Activated T-cell treated with anti-CD3 and anti-CD28 coated beads for 4 hours (primary cell): ENCODE measurements at regions not wholly inside any gene's neighbourhood (a gene's known extent, or its start where the extent isn't known, plus 50 kb on each side); places are given as distances from the start of the nearest gene placed in this dataset.
"Not testable (repeated sequence)": the region's sequence is repeated elsewhere in the genome, so short reads cannot be mapped to it uniquely, and the experiment has no call there.

ENCODE experiments used
- DNase-seq: peaks from one replicate; pipeline ENCODE4 v3.0.0-alpha.2; 2020

DNA sequence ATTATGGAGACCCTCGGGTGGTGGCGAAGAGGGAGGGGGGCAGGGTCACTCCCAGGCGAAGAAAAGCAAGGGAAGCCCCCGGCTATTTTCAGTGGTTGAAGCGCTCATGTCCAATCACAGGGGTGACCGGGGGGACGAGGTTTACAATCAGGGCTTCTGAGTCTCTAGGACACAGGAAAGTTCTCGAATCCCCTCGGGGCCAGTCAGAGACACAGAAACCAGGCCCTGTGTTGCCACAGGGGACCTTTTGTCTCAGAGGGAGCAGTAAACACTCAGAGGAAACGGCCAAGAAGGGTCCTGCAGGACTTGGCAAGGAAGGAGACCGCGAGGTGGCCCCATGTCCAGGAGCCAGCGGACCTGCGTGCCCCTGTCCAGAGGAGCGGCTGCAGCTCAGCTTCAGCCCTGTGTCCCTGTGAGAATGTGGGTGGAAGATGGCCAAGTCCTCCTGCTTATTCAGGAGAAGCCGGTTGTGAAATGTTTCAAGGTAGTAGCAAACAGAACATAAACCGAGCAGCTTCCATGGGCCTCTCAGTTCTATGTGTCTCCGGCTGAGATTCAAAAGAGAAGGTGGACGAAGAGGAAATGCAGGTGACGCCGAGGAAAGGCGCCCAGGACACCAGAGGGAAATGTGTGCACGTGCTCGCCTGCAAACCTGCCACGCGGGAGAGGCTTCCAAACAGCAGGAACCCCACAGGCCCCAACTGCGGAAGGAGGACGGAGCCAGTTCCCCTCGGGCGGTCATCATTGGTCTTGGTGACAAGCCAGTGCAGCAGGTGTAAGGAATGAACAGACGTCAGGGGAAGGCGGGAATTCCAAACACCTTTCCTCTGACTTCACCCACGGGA, 357.6 kb downstream of the BRD1 start:
- DNase-seq = no peak

DNA sequence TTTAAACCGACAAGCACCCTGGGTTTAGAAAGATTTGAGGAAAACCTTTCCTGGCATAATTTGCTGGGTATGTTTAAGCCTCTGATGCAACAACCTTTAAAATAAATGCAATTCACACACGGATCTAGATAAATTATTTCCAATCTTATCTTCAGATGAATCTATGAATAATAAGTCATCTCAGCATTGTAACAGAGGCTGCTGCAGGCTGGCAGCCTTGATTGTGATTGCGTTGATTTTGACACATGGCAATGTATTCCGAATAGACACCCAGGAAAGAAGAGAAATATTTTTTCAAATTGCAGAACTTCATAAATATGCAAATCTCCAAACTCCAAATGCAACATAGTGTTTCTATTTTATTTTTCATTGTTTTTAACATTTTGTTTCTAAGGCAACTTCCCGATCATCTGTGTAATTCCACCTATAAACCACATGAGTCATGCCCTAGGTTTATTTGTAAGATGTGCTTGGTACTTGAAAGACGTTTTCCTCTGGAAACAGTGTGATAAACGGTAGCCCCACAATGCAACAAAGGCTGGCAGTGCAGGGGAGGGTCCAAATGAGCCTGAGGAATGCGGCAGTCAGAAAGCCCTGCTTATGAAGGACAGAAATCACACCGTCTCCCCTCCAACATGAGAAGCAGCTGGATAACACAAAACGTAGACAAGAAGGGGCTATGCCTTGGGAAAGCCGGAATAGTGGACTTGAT, 359.0 kb downstream of the BRD1 start:
- no peak for DNase-seq

DNA sequence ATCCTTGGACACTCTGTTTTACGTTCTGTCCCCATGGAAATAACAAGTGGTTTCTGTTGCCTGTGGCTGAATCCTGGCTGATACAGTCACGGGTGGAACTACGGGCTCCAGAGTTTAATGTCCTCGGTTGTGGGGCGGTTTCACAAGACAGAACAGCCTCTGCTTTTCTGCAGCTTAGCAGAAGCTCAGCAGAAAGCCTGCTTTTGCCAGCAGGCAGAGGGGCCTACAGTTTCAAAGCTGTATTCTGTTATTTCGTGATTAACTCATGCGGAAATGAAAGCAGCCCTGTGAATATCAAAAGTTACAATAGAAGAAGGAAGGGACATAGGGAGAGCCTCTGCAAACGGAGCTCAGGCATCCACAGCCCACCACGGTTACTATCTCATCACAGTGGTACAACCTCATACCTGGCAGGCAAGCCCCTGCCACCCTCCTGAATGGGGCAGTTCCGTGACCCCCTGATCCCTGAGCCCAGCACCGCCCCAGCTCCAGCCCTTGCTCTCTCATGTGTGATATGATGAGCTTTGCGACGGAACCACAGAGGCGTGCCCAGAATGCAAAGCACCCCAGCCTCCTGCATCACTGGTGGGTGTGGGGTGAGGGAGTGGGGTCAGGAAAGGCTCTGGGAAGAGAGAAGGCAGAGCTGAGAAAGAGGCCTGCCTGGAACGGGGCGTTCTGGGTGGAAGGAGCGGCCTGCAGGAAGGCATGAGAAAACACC, 360.6 kb downstream of the BRD1 start:
- no peak for DNase-seq

DNA sequence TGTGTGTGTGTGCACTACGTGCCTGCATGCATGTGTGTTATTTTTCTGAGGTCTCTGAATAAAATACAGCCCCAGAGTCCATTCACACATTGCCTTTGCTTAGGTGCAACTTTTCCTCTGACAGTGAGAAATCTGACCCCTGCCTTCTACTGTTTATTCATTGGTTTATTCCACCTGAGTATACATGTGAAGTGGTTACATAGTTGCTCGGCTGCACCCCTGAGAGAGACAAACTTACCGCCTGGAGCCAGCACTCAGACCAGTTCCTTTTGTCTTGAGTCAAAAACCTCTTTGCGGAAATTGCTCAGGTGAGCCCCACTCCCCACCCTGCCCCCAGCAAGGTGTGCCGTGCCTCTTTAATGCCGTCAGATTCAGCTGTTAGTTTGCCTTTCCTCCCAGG, 363.6 kb downstream of the BRD1 start:
- DNase-seq = no peak

DNA sequence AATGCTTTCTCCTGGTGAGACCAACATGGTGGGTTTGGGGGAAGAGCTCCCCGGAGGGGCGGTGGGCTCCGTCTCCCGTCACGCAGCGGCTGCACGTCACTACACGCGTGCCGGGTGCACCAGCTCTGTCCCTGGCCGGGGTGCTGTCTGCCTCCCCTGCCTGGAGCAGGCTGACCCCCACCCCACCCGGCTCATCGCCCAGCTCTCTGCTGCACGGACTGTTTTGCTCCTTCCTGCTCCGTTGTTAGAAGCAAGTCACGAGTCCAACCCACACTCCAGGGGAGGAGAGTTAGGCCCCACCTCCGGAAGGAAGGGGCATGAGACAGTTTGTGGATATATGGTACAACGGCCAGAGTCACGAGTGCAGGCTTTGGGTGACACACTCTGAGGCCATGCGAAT, 364.9 kb downstream of the BRD1 start:
- no peak for DNase-seq

DNA sequence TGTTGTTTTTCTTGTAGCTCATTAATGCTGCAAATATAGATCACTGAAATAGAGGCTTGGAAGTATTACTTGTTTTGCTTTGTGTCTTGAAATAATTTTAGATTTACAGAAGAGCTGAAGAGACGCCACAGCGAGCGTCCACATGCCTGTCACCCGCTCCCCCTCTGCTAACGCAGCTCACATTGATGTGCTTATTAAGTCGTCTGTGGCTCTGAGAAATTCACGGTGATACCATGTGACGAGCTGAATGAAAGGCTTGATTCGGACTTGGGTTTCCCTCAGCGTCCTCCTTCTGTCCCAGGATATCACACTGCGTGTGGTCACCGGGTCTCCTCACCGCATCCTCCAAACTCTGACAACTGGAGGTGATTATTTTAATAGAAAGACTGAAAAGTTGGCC, 365.4 kb downstream of the BRD1 start:
- no peak for DNase-seq

DNA sequence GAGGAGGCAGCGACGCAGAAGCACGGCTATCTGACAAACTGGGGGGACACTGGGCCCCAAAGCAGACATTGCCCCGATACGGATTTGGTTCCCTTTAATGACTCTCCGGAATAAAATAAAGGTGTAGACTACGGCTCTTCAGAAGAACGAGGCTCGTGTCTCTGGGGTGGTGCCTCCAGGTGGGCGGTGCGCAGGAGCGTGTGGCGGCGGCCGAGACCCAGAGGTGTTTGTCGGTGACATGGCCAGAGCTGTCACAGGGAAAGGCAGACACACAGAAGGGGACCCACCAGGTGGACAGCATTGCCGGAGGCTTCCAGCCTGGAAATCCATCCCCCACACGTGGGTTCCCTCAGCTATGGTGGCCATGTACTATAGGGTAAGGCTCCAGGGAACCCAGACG, 366.0 kb downstream of the BRD1 start:
- no peak for DNase-seq

DNA sequence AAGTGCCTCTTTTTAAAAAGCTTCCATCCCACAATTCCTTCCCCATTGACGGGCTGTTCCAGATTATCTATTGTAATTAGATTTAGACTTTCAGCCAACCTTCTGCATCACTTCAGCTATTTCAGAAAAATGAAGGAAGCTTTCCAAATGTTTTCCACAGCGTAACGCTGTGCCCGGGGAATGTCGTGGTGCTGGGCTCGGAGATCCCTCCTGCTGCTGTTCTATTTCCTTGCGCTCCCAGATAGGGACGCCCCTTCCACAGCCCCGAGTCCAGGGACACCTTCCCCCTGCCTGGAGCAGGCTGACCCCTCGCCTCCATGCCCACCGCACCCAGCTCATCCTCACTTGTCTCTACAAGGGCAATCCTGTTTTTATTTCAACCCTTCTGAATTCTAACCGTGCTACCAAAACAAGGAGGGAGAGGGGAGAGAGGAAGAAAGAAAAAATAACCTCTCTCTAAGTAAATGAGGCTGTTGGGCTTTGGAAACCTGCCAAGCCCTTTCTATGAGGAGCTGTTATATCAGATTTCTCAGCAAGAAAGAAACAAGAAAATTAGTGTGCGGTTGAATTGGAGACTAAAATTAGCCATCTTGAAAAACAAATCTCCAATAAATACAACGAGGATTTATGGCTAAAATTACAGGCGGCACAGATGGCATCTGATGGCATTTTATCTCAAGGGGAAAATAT, 366.9 kb downstream of the BRD1 start:
- no peak for DNase-seq

DNA sequence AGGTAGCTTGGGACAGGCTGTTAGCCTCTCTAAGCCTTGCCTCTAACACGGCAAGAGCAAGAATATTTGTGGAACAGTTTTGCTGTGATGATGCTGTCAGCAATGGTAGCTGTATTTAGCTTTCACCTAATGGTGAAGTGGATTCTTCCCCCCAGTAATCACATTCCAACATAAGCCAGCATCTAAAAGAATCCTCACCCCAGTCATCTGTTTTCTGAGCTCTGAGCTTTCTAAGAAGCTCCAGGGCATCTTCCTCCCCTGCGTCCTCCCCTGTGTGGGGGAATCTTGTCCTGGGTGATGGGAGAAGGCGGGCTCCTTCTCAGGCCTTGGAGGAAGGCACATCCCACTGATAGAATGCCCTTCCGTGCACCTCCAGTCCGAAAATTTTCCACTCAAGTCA, 367.6 kb downstream of the BRD1 start:
- no peak for DNase-seq

DNA sequence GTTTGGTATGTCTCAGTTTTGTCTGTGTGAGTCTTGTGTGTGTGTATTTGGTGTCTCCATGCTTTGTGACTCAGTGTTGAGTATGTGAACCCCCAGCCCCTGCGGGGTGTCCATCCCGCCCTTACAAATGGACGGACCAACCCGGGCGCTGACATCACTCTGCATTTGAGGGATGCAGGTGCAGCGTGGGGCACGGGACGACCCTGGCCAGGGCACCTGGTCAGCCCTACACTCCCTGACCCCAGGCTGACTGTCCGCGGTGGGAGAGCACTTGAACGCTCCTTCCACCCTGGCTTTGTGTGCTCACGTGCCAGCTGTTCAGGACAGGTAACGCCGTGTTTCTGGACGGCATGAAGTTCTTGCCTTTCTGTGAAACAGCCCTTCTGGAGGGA, 369.0 kb downstream of the BRD1 start:
- DNase-seq = no peak

DNA sequence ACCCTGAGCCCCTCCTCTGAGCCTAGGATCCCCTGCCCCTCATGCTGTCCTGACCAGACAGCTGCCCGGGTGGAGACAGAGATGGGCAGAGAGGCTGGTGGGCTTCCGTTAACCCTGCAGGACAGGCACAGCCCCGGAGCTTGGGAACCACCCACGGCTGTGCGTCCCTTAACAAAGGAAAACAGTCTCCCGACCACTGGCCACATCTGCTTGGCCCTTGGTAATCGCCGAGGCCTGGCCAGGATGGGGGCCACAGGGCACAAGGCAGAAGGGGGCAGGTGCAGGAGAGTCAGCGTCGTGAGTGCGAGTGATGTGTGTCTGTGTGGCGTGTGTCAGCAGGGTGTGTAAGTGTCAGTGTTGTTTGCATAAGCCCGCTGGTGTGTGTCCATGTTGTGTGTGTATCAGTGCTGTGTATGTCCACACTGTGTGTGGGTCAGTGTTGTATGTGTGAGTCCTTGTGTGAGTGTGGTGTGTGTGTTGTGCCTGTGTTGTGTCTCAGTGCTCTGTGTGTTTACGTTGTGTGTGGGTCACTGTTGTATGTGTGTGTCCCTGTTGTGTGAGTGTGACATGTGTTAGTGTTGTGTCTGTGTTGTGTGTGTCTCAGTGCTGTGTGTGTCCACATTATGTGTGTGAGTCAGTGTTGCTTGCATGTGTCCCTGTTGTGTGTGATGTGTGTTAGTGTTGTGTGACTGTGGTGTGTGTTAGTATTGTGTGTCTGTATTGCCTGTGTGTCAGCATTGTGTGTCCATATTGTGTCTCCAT, 369.5 kb downstream of the BRD1 start:
- DNase-seq = no peak

DNA sequence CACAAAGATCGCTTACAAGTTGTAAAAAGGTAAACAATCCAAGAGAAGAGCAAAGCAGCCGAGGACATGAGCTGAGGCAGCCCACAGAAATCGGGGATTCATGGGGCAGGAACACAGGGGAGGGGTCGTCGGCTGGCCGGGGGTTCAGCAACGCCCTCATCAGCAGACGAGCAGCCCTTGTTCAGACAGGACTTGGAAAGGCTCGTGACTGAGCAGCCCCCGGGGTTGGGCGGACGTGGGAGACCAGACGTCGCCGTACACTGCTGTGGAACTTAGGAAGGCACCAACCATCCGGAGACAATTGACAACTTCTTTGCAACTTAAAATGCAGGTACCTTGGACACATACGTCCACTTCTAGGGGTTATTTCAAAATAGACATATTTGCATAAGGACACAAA, 370.5 kb downstream of the BRD1 start:
- DNase-seq = no peak

DNA sequence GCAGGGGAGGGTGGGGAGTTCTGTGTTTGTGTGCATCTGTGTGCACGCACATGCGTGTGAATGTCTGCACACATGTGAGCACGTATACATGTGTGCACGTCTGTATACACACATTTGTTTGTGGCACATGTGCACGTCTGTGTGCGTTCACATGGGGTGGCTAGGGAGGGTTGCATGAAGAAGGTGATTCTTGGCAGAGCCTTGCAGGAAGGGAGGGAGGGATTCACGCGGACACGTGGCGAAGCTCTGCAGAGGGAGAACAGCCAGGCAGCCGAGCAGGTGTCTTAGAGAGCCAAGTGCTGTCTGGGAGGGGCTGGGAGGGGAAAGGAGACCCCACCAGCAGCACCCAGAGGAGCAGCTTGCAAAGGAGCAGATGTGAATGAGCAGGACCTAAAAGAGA, 372.1 kb downstream of the BRD1 start:
- no peak for DNase-seq

DNA sequence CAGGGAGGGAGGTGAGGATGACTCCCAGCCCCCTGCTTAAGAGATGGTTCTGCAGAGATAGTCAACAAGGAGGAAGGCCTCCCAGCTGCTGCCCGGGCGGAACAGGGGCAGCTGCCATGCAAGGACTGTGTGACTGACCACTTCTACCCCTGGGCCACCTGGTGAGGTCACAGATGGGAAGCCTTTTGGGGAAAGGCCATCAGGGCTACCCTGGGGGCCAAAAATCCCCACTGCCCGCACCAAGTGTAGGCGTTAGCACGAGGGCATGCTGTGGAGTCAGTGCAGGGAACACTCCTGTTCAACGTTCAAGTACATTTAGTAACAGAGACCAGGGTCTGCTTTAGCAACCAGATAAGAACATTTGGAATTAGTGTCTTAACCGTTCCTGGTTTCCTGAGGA, 372.9 kb downstream of the BRD1 start:
- DNase-seq = no peak

DNA sequence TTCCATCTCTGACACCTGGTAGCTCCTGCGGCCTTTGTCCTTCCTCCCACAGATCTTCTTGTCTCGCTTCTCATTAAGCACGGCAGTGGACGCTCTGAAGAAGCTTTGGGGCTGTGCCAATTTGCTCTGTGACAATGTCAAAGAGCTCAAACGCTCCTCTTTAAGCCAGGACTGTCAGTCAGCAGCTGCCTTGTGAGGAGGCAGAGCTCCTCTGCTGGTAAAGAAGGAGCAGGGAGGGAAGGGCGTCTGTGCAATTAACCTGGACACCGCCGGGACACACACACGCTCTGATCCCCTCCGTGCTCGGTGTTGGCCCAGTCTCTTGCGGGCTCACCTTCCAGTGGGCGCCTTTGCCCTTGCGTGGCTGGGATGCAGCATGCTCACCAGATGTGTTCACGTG, 373.9 kb downstream of the BRD1 start:
- no peak for DNase-seq

DNA sequence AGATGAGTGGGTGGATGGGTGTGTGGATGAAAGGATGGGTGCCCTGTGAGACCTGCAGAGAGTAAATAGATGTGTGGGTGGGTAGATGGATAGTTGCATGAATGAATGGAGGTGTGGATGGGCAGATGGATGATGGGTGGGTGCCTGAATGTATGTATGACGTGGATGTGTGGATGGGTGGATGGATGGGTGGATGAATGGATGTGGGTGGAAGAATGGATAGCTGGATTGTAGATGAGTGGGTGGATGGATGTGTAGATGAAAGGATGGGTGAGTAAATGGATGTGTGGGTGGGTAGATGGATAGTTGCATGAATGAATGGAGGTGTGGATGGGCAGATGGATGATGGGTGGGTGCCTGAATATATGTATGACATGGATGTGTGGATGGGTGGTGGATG, 374.7 kb downstream of the BRD1 start:
- not testable (repeated sequence) for DNase-seq

DNA sequence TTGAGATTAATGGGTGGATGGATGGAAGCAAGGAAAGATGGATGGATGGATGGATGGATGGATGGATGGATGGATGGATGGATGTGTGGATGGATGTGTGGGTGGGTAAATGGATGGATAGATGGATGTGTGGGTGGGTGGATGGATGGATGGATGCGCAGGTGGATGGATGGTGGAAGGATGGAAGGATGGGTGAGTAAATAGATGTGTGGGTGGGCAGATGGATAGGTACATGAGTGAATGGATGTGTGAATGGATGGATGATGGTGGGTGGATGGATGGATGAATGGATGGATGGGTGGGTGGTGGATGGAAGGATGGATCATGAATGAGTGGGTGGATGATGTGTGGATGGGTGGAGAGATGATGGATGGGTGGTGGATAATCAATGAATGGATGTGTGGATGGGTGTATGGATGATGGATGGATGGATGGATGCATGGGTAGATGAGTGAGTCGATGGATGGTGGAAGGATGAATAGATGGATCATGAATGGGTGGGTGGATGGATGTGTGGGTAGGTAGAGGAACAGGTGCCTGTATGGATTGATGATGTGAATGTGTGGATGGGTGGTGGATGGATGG, 375.2 kb downstream of the BRD1 start:
- no peak for DNase-seq

DNA sequence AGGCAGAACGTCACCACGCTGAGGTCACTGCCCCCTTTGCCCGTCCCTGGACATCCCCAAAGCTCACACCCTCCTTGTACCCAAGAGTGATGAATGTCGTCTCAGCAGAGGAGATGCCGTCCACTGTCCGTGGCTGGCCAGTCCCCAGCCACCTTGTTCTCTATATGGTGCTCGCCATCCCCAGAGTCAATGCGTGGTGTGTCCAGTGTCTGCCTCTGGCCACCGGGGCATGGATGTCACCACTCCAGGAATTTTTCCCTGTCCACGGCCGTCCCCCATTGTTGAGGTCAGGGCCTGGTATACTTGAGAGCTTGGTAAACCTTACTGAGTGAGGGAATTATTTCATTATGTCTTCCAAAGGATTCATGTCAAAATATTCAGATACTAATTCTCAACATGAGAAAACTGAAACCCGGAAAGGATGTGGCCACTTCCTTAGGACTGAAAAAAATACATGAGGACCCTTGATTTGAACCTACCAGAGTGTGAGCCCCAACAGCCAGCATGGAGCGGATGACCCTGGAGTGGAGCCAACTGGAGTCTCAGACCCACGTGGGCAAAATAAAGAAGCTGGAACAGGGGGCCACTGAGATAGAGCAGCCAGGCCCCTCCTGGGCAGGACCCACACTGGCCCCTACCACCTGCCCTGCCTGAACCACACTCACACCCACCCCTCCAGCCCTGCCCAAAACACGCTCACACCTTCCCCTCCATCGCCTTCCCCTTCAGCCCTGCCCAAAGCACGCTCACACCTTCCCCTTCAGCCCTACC, 376.4 kb downstream of the BRD1 start:
- no peak for DNase-seq

DNA sequence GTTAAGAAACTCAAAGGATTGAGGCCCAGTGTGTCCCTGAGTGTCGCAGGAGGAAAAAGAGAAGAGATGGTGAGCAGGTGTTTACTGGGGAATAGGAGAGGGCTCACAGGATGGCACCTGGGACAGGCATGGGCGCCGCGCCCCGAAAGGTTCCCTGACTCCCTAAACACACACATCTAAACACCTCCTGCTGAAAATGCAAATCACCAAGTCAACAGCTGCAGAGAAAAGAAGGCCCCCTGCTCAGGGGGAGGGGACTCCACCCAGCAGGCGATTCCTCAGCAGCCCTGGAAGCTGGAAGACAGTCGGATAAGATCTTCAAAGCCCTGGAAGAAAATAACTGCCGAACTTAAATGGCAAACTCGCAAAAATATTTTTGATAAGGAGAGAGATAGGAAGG, 377.2 kb downstream of the BRD1 start:
- DNase-seq = no peak

DNA sequence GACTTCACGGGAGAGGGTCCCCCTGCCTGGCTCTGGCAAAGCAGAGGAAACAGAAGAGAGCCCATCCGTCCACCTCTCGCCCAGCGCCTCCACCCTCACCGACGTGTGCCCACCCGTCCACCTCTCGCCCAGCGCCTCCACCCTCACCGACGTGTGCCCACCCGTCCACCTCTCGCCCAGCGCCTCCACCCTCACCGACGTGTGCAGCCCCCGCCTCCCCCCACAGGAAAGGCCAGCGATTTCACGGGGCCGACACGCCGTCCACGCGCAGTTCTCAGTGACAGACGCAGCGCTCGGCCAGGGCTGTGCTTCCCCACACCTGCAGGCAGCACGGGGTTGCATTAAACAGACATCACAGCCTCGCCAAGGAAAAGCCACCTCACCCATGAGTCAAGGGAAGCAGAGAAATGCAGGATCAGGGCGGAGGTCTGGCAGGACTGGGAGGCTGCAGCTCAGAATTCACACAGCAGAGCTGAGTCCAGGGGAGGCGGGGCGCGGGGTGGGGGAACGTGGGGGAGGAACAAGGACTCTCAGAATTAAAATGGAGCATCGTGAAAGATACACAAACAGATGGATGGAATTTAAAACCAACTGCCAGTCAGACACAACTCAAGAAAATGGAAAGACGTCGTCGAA, 377.7 kb downstream of the BRD1 start:
- DNase-seq = no peak

DNA sequence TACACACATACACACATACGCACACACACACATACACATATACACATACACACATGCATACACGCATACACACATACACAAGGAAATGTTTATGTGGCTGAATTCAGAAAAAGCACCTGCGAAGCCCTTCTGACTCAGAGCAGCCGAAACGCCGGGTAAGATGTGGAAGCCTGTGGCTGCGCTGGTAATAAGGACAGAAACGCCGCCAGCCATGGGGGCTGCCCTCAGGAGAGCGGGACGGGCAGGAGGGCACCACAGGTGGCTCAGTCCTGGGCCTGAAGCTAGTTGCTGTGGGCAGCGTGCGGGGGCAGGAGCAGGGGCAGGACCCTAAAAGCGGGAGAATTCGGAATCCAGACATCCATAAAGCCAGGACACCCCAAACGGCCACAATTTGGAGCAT, 378.3 kb downstream of the BRD1 start:
- DNase-seq = no peak
